ENCODE measurements at regions not wholly inside any gene's neighbourhood (a gene's known extent, or its start where the extent isn't known, plus 50 kb on each side); places are given as distances from the start of the nearest gene placed in this dataset.

DNA sequence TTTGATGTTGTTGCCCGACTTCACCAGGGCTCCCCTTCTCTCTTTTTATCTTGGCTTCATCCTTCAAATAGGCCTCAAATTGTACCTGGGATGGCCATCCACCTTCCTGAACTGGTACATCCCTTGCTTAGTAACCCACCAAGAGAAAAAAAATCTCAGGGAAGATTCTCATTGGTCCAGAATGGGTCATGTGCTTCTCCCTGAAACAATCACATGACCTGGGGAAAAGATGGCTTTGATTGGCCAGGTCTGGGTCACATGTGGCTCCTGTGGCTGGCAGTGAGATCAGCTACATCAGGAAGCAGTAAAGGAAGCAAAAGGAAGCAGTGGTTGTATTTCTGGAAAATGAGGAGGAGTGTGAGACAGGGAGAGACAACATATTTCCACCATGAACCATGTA is 540.2 kb downstream of the MIAT start:
- TF ChIP-seq, protein P1, sequence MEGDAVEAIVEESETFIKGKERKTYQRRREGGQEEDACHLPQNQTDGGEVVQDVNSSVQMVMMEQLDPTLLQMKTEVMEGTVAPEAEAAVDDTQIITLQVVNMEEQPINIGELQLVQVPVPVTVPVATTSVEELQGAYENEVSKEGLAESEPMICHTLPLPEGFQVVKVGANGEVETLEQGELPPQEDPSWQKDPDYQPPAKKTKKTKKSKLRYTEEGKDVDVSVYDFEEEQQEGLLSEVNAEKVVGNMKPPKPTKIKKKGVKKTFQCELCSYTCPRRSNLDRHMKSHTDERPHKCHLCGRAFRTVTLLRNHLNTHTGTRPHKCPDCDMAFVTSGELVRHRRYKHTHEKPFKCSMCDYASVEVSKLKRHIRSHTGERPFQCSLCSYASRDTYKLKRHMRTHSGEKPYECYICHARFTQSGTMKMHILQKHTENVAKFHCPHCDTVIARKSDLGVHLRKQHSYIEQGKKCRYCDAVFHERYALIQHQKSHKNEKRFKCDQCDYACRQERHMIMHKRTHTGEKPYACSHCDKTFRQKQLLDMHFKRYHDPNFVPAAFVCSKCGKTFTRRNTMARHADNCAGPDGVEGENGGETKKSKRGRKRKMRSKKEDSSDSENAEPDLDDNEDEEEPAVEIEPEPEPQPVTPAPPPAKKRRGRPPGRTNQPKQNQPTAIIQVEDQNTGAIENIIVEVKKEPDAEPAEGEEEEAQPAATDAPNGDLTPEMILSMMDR (optimal IDR thresholded peaks at IDR 0.05 in 1 of 3, IDR thresholded peaks at IDR 0.05 in 1 of 3, conservative IDR thresholded peaks at IDR 0.05 in 1 of 3; ENCODE audit: extremely low read depth in 1 of 3, insufficient read depth in 2 of 3, low read length in 3 of 3), result no peak
- TF ChIP-seq EZH2 (IDR thresholded peaks at IDR 0.05; ENCODE audit: low read length), result no peak

Measured in keratinocyte (primary cell).